Immature natural killer cell (primary cell): ENCODE measurements at regions not wholly inside any gene's neighbourhood (a gene's known extent, or its start where the extent isn't known, plus 50 kb on each side); places are given as distances from the start of the nearest gene placed in this dataset.

Experiments
- DNase-seq, 3 donors: peaks; one replicate each; pipeline ENCODE4 v3.0.0; 2022; ENCODE audit warnings: mixed read lengths in 1 of 3
- H3K27ac Mint-ChIP-seq, 6 donors: one replicate each; pipeline ENCODE4 v1.8.0; 2020; ENCODE audit warnings: mixed read lengths in 6 of 6, mild to moderate bottlenecking in 5 of 6, inconsistent platforms in 4 of 6, moderate library complexity in 3 of 6
- H3K27me3 Mint-ChIP-seq, 3 donors: one replicate each; pipeline ENCODE4 v1.8.0; 2020 to 2021; ENCODE audit warnings: low read depth in 3 of 3, mild to moderate bottlenecking in 3 of 3, mixed read lengths in 3 of 3, moderate library complexity in 3 of 3, inconsistent platforms in 1 of 3
- H3K36me3 Mint-ChIP-seq, 3 donors: one replicate each; pipeline ENCODE4 v1.8.0; 2020; ENCODE audit warnings: mixed read lengths in 3 of 3, inconsistent platforms in 2 of 3, mild to moderate bottlenecking in 2 of 3
- H3K4me1 Mint-ChIP-seq, 2 donors: one replicate each; pipeline ENCODE4 v1.8.0; 2020; ENCODE audit warnings: inconsistent platforms in 2 of 2, mild to moderate bottlenecking in 2 of 2, mixed read lengths in 2 of 2, moderate library complexity in 1 of 2
- H3K4me3 Mint-ChIP-seq, 5 donors: one replicate each; pipeline ENCODE4 v1.8.0; 2020; ENCODE audit warnings: mild to moderate bottlenecking in 5 of 5, mixed read lengths in 5 of 5, inconsistent platforms in 3 of 5, moderate library complexity in 3 of 5
- H3K9me3 Mint-ChIP-seq, 6 donors: one replicate each; pipeline ENCODE4 v1.8.0; 2020; ENCODE audit warnings: mild to moderate bottlenecking in 6 of 6, mixed read lengths in 6 of 6, inconsistent platforms in 4 of 6, moderate library complexity in 3 of 6

- Mint-ChIP-seq H3K4me3 (no peak overlapping the region), H3K36me3 (no peaks in the 10 kb centered on the region), H3K27ac (no peak overlapping the region), H3K9me3 (peaks cover 7 to 50% (median 25%) of the 10 kb centered on the region in 6 donors), H3K4me1 (no peaks in the 10 kb centered on the region), H3K27me3 (peaks cover 0 to 3% (median 1%) of the 10 kb centered on the region in 3 donors)
- DNase-seq = no peak
Observed at GRCh38 chr16:64109241-64109640, 1012.6 kb downstream of the CDH11 start.

DNA sequence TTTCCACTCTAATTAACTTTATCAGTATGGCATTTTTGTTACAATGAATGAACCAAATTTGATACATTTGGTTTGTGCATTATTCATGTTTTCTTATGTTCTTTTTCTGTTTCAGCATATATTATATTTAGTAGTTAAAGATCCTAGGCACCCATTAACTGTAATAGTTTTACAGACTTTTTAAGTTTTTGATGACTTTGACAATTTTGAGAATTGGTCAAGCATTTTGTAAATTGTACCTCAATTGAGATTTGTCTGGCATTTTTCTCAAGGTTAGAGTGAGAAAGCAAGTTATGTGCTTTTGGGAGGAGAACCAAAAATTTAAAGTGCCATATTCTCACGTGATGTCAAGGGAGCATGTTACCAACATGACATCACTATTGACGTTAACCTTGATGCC is 1019.2 kb downstream of the CDH11 start:
- Mint-ChIP-seq H3K4me3 (no peak overlapping the region), H3K27me3 (no peaks in the 10 kb centered on the region), H3K36me3 (no peaks in the 10 kb centered on the region), H3K27ac (no peak overlapping the region), H3K4me1 (no peaks in the 10 kb centered on the region), H3K9me3 (peaks cover 0 to 21% (median 8%) of the 10 kb centered on the region in 6 donors)
- DNase-seq = no peak

GRCh38 chr16:64098451-64098850 is 1023.4 kb downstream of the CDH11 start:
- no peak overlapping the region for H3K4me3 Mint-ChIP-seq
- no peaks in the 10 kb centered on the region for H3K36me3 Mint-ChIP-seq

DNA sequence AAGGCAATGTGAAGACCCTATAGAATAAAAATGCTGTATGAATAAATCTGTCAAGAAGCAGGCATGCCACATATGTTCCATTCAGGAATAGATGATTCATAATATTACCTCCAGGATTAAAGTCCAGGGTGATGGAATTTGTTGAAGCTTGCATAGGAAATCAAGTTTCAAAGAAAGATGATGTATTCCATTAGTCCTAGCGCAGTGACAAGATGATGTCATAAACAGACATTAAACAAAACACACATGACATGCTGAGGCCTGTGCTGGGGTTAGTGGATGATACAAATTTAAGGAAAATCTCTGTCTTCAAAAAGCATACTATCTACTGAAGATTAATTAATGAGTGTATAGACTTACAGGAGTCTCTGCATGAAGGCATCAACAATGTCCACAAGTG is 1025.2 kb downstream of the CDH11 start:
- Mint-ChIP-seq H3K27ac (no peak overlapping the region), H3K4me1 (no peaks in the 10 kb centered on the region), H3K36me3 (no peaks in the 10 kb centered on the region), H3K27me3 (no peaks in the 10 kb centered on the region), H3K9me3 (peaks cover 2 to 57% (median 20%) of the 10 kb centered on the region in 6 donors), H3K4me3 (no peak overlapping the region)
- no peak for DNase-seq

More at GRCh38 chr16:64098451-64098850, 1023.4 kb downstream of the CDH11 start:
- Mint-ChIP-seq H3K27me3 (no peaks in the 10 kb centered on the region), H3K4me1 (no peaks in the 10 kb centered on the region), H3K27ac (no peak overlapping the region), H3K9me3 (peaks cover 2 to 46% (median 18%) of the 10 kb centered on the region in 6 donors)
- DNase-seq = no peak

- Mint-ChIP-seq H3K4me1 (no peaks in the 10 kb centered on the region), H3K4me3 (no peak overlapping the region), H3K36me3 (no peaks in the 10 kb centered on the region), H3K27me3 (no peaks in the 10 kb centered on the region), H3K27ac (no peak overlapping the region), H3K9me3 (peaks cover 2 to 51% (median 20%) of the 10 kb centered on the region in 6 donors)
- DNase-seq = no peak
Observed at GRCh38 chr16:64094992-64095634, 1026.8 kb downstream of the CDH11 start.

DNA sequence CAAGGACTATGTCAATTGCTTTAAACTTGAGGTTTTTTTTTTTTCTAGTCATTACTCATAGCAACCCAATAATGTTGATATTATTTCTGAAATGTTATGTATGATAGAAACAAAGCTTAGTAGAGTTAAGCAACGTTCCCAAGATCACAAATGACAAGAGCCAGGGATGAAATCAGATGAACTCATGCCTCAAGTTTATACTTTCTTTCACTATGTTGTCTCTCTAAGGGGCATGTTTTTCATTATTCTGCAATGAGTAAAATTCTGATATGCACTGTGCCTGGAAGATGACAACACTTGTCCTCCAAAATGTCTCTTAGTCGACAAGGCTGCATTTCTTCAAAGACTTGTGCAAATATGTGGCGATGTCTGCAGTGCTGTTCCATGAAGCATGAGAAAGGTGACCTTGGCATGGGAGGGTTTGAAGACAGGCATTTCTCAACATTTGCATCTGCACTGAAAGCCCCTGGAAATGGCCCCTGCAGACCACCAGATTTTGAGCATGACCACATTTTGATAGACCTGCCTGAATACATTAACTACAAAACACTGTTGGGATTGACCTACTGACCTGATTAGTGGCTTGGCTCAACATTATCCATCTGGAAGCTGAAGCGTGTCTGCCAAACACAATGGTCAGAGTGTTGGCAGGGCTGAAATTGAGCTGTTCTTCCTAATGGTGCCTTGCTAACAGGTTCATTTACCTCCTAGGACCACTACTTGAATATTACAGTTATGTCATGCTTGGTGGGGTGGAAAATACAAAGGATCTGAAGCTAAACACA is 1027.5 kb downstream of the CDH11 start:
- no peak overlapping the region for H3K27ac Mint-ChIP-seq
- H3K9me3 Mint-ChIP-seq = peaks cover 2 to 44% (median 16%) of the 10 kb centered on the region in 6 donors
- no peak for DNase-seq
- H3K4me1 Mint-ChIP-seq = no peaks in the 10 kb centered on the region
- no peaks in the 10 kb centered on the region for H3K27me3 Mint-ChIP-seq
- H3K4me3 Mint-ChIP-seq = no peak overlapping the region
- no peaks in the 10 kb centered on the region for H3K36me3 Mint-ChIP-seq

DNA sequence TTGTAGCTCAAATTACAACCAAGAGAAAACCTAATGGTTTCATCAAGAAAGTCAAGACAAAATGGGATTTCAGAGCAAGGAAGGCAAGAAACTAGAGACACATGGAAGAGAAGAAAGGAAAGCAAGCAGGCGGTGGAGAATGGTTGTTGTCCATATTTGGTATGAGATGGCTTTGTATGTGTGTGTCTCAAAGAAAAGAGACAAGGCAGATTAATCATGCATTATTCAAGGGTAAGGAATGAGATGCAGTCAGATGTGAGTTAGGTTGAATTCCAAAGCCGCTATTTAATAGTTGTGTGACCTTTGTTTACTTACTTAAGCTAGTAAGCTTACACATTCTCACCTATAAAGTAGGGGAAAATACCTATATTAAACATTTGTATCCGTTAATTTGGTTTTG is 1029.6 kb downstream of the CDH11 start:
- peaks cover 2 to 47% (median 21%) of the 10 kb centered on the region in 6 donors for H3K9me3 Mint-ChIP-seq
- no peak overlapping the region for H3K4me3 Mint-ChIP-seq
- H3K36me3 Mint-ChIP-seq = no peaks in the 10 kb centered on the region
- no peaks in the 10 kb centered on the region for H3K4me1 Mint-ChIP-seq
- H3K27me3 Mint-ChIP-seq = no peaks in the 10 kb centered on the region
- no peak for DNase-seq
- H3K27ac Mint-ChIP-seq = no peak overlapping the region

- DNase-seq = no peak
- Mint-ChIP-seq H3K36me3 (no peaks in the 10 kb centered on the region), H3K27me3 (no peaks in the 10 kb centered on the region), H3K4me1 (no peaks in the 10 kb centered on the region), H3K4me3 (no peak overlapping the region), H3K9me3 (peaks cover 5 to 41% (median 24%) of the 10 kb centered on the region in 6 donors), H3K27ac (no peak overlapping the region)
Observed at GRCh38 chr16:64090327-64090726, 1031.5 kb downstream of the CDH11 start.

DNA sequence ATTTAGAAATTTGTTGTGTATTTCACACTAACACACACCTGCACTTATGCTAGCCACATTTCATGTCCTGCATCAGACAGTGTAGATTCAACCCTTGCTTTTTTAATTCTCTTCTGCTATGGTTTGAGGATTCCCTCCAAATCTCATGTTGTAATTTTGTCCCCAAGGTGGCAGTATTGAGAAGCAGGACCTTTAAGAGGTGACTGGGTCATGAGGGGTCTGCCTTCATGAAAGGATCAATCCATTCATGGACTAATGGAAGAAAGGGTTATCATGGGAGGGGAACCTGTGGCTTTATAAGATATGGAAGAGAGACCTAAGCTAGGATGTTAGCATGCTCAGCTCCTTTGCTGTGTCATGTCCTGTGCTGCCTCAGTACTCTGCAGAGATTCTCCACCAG is 1032.2 kb downstream of the CDH11 start:
- peaks cover 0 to under 1% (median 0%) of the 10 kb centered on the region in 3 donors for H3K27me3 Mint-ChIP-seq
- no peak for DNase-seq
- no peak overlapping the region for H3K27ac Mint-ChIP-seq
- H3K36me3 Mint-ChIP-seq = no peaks in the 10 kb centered on the region
- no peak overlapping the region for H3K4me3 Mint-ChIP-seq
- no peaks in the 10 kb centered on the region for H3K4me1 Mint-ChIP-seq
- peaks cover 5 to 39% (median 23%) of the 10 kb centered on the region in 6 donors for H3K9me3 Mint-ChIP-seq

GRCh38 chr16:64088838-64089237 is 1033.0 kb downstream of the CDH11 start:
- H3K4me3 Mint-ChIP-seq = no peak overlapping the region

GRCh38 chr16:64085296-64085695 is 1036.6 kb downstream of the CDH11 start:
- Mint-ChIP-seq H3K9me3 (peaks cover 7 to 43% (median 21%) of the 10 kb centered on the region in 6 donors), H3K27me3 (peaks cover 0 to 2% (median 0%) of the 10 kb centered on the region in 3 donors), H3K36me3 (no peaks in the 10 kb centered on the region), H3K27ac (no peak overlapping the region), H3K4me3 (no peak overlapping the region), H3K4me1 (no peaks in the 10 kb centered on the region)
- DNase-seq = no peak

More at GRCh38 chr16:64088838-64089237, 1033.0 kb downstream of the CDH11 start:
- peaks cover 0 to 2% (median 0%) of the 10 kb centered on the region in 3 donors for H3K27me3 Mint-ChIP-seq
- DNase-seq = no peak
- H3K9me3 Mint-ChIP-seq = peaks cover 5 to 38% (median 21%) of the 10 kb centered on the region in 6 donors
- no peak overlapping the region for H3K27ac Mint-ChIP-seq
- no peaks in the 10 kb centered on the region for H3K4me1 Mint-ChIP-seq
- no peaks in the 10 kb centered on the region for H3K36me3 Mint-ChIP-seq

GRCh38 chr16:64084706-64085105 is 1037.2 kb downstream of the CDH11 start:
- no peak overlapping the region for H3K4me3 Mint-ChIP-seq
- no peak overlapping the region for H3K27ac Mint-ChIP-seq
- no peak for DNase-seq
- H3K27me3 Mint-ChIP-seq = peaks cover 0 to 2% (median 0%) of the 10 kb centered on the region in 3 donors
- H3K4me1 Mint-ChIP-seq = no peaks in the 10 kb centered on the region
- no peaks in the 10 kb centered on the region for H3K36me3 Mint-ChIP-seq
- peaks cover 7 to 49% (median 25%) of the 10 kb centered on the region in 6 donors for H3K9me3 Mint-ChIP-seq

- Mint-ChIP-seq H3K36me3 (no peaks in the 10 kb centered on the region), H3K4me3 (no peak overlapping the region)
Observed at GRCh38 chr16:64083428-64084129, 1038.3 kb downstream of the CDH11 start.

GRCh38 chr16:64077242-64077641 is 1044.6 kb downstream of the CDH11 start:
- H3K4me1 Mint-ChIP-seq = no peaks in the 10 kb centered on the region
- DNase-seq = no peak
- H3K9me3 Mint-ChIP-seq = peaks cover 0 to 45% (median 21%) of the 10 kb centered on the region in 6 donors
- peaks cover 0 to 4% (median 0%) of the 10 kb centered on the region in 3 donors for H3K36me3 Mint-ChIP-seq
- H3K27ac Mint-ChIP-seq = no peak overlapping the region
- H3K27me3 Mint-ChIP-seq = peaks cover 0 to 2% (median 0%) of the 10 kb centered on the region in 3 donors
- H3K4me3 Mint-ChIP-seq = no peak overlapping the region

More at GRCh38 chr16:64083428-64084129, 1038.3 kb downstream of the CDH11 start:
- Mint-ChIP-seq H3K9me3 (peaks cover 2 to 55% (median 27%) of the 10 kb centered on the region in 6 donors), H3K27me3 (peaks cover 0 to 2% (median 0%) of the 10 kb centered on the region in 3 donors), H3K4me1 (no peaks in the 10 kb centered on the region), H3K27ac (no peak overlapping the region)
- DNase-seq = no peak
